Chondrocyte (in vitro differentiated cells): ENCODE measurements at regions not wholly inside any gene's neighbourhood (a gene's known extent, or its start where the extent isn't known, plus 50 kb on each side); places are given as distances from the start of the nearest gene placed in this dataset.
A peak's percentile ranks its signal among the peaks of the same experiment; 100 is the strongest.

ENCODE experiments used
- DNase-seq: peaks from one replicate; pipeline ENCODE4 v3.0.0; 2021; ENCODE audit warnings: mixed read lengths, low spot score
- H3K27ac Mint-ChIP-seq: one replicate; pipeline ENCODE4 v1.8.0; 2021; ENCODE audit warnings: mild to moderate bottlenecking, moderate library complexity, mixed read lengths; ENCODE audit not compliant: unreplicated experiment
- H3K27me3 Mint-ChIP-seq: 2 replicates; pipeline ENCODE4 v1.8.0; 2021; ENCODE audit warnings: low read depth, mixed read lengths
- H3K36me3 Mint-ChIP-seq: 2 replicates; pipeline ENCODE4 v1.8.0; 2021; ENCODE audit warnings: low read depth, mixed read lengths
- H3K4me1 Mint-ChIP-seq: 2 replicates; pipeline ENCODE4 v1.8.0; 2021; ENCODE audit warnings: low read depth, mild to moderate bottlenecking, mixed read lengths
- H3K4me3 Mint-ChIP-seq: one replicate; pipeline ENCODE4 v1.8.0; 2021; ENCODE audit warnings: mild to moderate bottlenecking, moderate library complexity, mixed read lengths; ENCODE audit not compliant: unreplicated experiment
- H3K9me3 Mint-ChIP-seq: 2 replicates; pipeline ENCODE4 v1.8.0; 2021; ENCODE audit warnings: low read depth, mixed read lengths
- TF ChIP-seq, protein P1 (sequence below): fragments of 200-600 bp; sonication (generic); IDR thresholded peaks from 2 replicates; pipeline ENCODE4 v1.5.0; 2021; ENCODE audit warnings: antibody characterized with exemption, mild to moderate bottlenecking, moderate library complexity

DNA sequence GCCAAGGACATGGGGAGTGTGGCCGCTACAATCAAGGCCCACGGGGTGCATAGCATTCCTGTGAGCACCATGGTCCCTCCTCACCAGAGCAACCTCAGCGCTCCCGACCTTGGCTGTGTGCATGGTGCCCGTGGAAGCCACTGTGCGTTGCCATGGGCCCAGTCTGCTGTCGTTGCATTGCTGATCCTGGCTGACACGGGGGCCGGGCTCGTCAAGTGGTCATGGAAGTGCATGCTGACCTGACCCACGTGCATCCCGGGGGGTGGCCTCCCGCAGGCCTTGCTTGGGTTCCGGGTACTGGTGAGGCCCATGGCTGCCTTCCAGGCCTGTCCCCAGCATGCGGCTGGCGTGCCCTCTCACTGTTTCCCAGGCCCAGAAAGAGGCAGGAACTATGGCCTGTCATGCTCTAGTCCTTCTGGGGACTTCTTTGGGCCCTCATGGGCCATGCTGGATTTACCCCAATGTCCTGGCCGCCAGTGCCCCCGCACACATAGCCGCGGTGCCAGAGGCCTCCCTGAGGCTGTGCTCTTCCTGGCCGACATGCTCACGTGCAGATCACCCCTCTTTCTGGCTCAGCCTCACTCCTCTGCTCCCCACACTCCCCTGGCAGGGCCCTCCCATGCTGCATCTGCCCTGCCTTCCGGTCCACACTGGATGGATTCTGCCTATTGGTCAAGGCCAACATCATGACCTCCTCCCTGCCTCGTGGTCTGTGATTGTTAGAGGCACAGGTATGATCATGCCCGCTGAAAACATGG, 1258.0 kb downstream of the BRD1 start:
- Mint-ChIP-seq H3K27ac (no peak overlapping the region), H3K4me3 (no peak overlapping the region), H3K9me3 (peaks cover 15% of the 10 kb centered on the region), H3K36me3 (peaks cover 2% of the 10 kb centered on the region), H3K4me1 (peaks cover 12% of the 10 kb centered on the region), H3K27me3 (peaks cover 1% of the 10 kb centered on the region)
- no peak for DNase-seq
- TF ChIP-seq, protein P1, sequence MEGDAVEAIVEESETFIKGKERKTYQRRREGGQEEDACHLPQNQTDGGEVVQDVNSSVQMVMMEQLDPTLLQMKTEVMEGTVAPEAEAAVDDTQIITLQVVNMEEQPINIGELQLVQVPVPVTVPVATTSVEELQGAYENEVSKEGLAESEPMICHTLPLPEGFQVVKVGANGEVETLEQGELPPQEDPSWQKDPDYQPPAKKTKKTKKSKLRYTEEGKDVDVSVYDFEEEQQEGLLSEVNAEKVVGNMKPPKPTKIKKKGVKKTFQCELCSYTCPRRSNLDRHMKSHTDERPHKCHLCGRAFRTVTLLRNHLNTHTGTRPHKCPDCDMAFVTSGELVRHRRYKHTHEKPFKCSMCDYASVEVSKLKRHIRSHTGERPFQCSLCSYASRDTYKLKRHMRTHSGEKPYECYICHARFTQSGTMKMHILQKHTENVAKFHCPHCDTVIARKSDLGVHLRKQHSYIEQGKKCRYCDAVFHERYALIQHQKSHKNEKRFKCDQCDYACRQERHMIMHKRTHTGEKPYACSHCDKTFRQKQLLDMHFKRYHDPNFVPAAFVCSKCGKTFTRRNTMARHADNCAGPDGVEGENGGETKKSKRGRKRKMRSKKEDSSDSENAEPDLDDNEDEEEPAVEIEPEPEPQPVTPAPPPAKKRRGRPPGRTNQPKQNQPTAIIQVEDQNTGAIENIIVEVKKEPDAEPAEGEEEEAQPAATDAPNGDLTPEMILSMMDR, result no peak

GRCh38 chr22:48568736-48569330, 1258.8 kb downstream of the BRD1 start:
- no peak for DNase-seq
- Mint-ChIP-seq H3K36me3 (peaks cover 2% of the 10 kb centered on the region), H3K9me3 (peaks cover 15% of the 10 kb centered on the region), H3K4me1 (peaks cover 12% of the 10 kb centered on the region), H3K4me3 (no peak overlapping the region), H3K27ac (no peak overlapping the region), H3K27me3 (peaks cover 1% of the 10 kb centered on the region)
- TF ChIP-seq, protein P1, result no peak

GRCh38 chr22:48567213-48567975, 1260.3 kb downstream of the BRD1 start:
- TF ChIP-seq, protein P1, result no peak
- H3K9me3 Mint-ChIP-seq, result peaks cover 15% of the 10 kb centered on the region
- peaks cover 1% of the 10 kb centered on the region for H3K27me3 Mint-ChIP-seq
- DNase-seq, result no peak
- H3K4me3 Mint-ChIP-seq, result peak overlapping the region; percentile 52
- peaks cover 12% of the 10 kb centered on the region for H3K4me1 Mint-ChIP-seq
- no peak overlapping the region for H3K27ac Mint-ChIP-seq
- H3K36me3 Mint-ChIP-seq, result peaks cover 2% of the 10 kb centered on the region

- Mint-ChIP-seq H3K27me3 (peaks cover 1% of the 10 kb centered on the region), H3K4me1 (peaks cover 12% of the 10 kb centered on the region), H3K36me3 (peaks cover 2% of the 10 kb centered on the region), H3K4me3 (peak overlapping the region; percentile 52), H3K27ac (no peak overlapping the region), H3K9me3 (peaks cover 13% of the 10 kb centered on the region)
- TF ChIP-seq, protein P1, result no peak
- no peak for DNase-seq
Observed at GRCh38 chr22:48566741-48567140, 1260.9 kb downstream of the BRD1 start.

- Mint-ChIP-seq H3K27me3 (peaks cover 1% of the 10 kb centered on the region), H3K9me3 (peaks cover 10% of the 10 kb centered on the region), H3K4me1 (peaks cover 12% of the 10 kb centered on the region), H3K4me3 (no peak overlapping the region), H3K36me3 (no peaks in the 10 kb centered on the region), H3K27ac (no peak overlapping the region)
- TF ChIP-seq, protein P1, result no peak
- DNase-seq, result no peak
Observed at GRCh38 chr22:48565901-48566501, 1261.7 kb downstream of the BRD1 start.
